PC-3 (cell line): ENCODE measurements at regions not wholly inside any gene's neighbourhood (a gene's known extent, or its start where the extent isn't known, plus 50 kb on each side); places are given as distances from the start of the nearest gene placed in this dataset.

ENCODE experiments used
- ATAC-seq: fragments of 200-7000 bp; cut with Tn5 transposase; 2 replicates; pipeline ENCODE4 v1.9.1; 2020; ENCODE audit warnings: mild to moderate bottlenecking, moderate library complexity
- BruUV-seq: library from RNA; stranded (reverse); fragments of 400-500 nt; replicated peaks from 2 replicates; lab custom pipeline; 2021; lab: Mats Ljungman, UMichigan
- CTCF ChIA-PET: fragments of 300-600 bp; sonication (Branson Sonifier 250); formaldehyde crosslinking; loops from one replicate; lab custom pipeline; 2022; ENCODE audit warnings: antibody characterized with exemption; lab: Charles Lee
- POLR2A ChIA-PET: fragments of 300-600 bp; sonication (Branson Sonifier 250); formaldehyde crosslinking; loops from one replicate; lab custom pipeline; 2022; ENCODE audit warnings: antibody characterized with exemption; ENCODE audit not compliant: unreplicated experiment; lab: Charles Lee
- DNase-seq: peaks from one replicate; pipeline ENCODE4 v3.0.0-alpha.2; 2015
- H2AFZ ChIP-seq: fragments of 300-600 bp; sonication (generic); 2 replicates; pipeline ENCODE4 v1.6.0; 2016; ENCODE audit warnings: antibody characterized with exemption, low read length
- H3F3A ChIP-seq: fragments of 300-600 bp; sonication (generic); one replicate; pipeline ENCODE4 v1.6.0; 2017; ENCODE audit warnings: antibody characterized with exemption, low read length, control low read depth, mild to moderate bottlenecking; ENCODE audit not compliant: unreplicated experiment
- H3K27ac ChIP-seq: fragments of 300-600 bp; sonication (generic); 2 replicates; pipeline ENCODE4 v1.5.1; 2016; ENCODE audit warnings: mild to moderate bottlenecking, low read length
- H3K27me3 ChIP-seq: fragments of 300-600 bp; sonication (generic); 2 replicates; pipeline ENCODE4 v1.6.1; 2016; ENCODE audit warnings: low read length, mixed read lengths
- H3K36me3 ChIP-seq: fragments of 300-600 bp; sonication (generic); 2 replicates; pipeline ENCODE4 v1.6.1; 2016; ENCODE audit warnings: low read depth, mixed run types, low read length, mixed read lengths
- H3K4me1 ChIP-seq: fragments of 300-600 bp; sonication (generic); 2 replicates; pipeline ENCODE4 v1.5.1; 2016; ENCODE audit warnings: low read length; ENCODE audit not compliant: insufficient read depth
- H3K4me2 ChIP-seq: fragments of 300-600 bp; sonication (generic); 2 replicates; pipeline ENCODE4 v1.6.0; 2016; ENCODE audit warnings: low read length
- H3K4me3 ChIP-seq: fragments of 300-600 bp; sonication (generic); 2 replicates; pipeline ENCODE4 v1.5.1; 2016; ENCODE audit warnings: mild to moderate bottlenecking, low read length, mixed read lengths
- H3K79me2 ChIP-seq: fragments of 300-600 bp; sonication (generic); 2 replicates; pipeline ENCODE4 v1.6.1; 2017; ENCODE audit warnings: low read length, mixed read lengths
- H3K9ac ChIP-seq: fragments of 300-600 bp; sonication (generic); 2 replicates; pipeline ENCODE4 v1.6.0; 2016; ENCODE audit warnings: mild to moderate bottlenecking, low read length
- H3K9me2 ChIP-seq: fragments of 300-600 bp; sonication (generic); replicated peaks from 2 replicates; pipeline ENCODE4 v1.6.1; 2016; ENCODE audit warnings: mixed run types, low read length, mixed read lengths
- H3K9me3 ChIP-seq: fragments of 300-600 bp; sonication (generic); 2 replicates; pipeline ENCODE4 v1.6.1; 2016; ENCODE audit warnings: low read length, mixed read lengths
- H4K20me1 ChIP-seq: fragments of 300-600 bp; sonication (generic); 2 replicates; pipeline ENCODE4 v1.6.1; 2016; ENCODE audit warnings: low read length, mixed read lengths
- EZH2 ChIP-seq: fragments of 300-600 bp; sonication (generic); IDR thresholded peaks from one replicate; pipeline ENCODE4 v1.6.1; 2017; ENCODE audit warnings: antibody characterized with exemption, mild to moderate bottlenecking, low read length; ENCODE audit not compliant: unreplicated experiment
- EZH2phosphoT487 ChIP-seq: fragments of 300-600 bp; sonication (generic); IDR thresholded peaks from 2 replicates; pipeline ENCODE4 v1.6.1; 2018; ENCODE audit warnings: mild to moderate bottlenecking, antibody characterized with exemption, low read length, borderline replicate concordance
- intact Hi-C: fragments of 100-400 bp; cut with micrococcal nuclease; formaldehyde crosslinking; loops from 2 replicates; pipeline ENCODE4 v1.9.0; 2023
- TF ChIP-seq, protein P1 (sequence below): fragments of 300-600 bp; sonication (generic); conservative IDR thresholded peaks from 2 replicates; pipeline ENCODE4 v1.5.1; 2017; ENCODE audit warnings: antibody characterized with exemption, low read depth, mild to moderate bottlenecking, low read length

DNA sequence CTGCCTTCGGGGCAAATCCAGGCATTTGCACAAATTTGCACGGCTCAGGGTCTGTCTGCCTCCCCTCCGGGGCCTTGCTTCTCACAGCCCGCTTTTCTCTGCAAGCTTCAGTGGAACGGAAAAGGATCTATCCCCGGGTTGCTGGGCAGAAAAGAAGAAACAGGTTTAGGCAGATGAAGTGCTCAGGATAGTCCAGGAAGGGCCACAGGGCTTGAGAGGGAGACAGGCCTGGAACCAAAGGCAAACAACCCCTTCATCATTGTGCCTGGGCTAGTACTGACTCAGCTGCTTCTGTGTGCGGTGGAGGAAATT is 347.8 kb upstream of the TNP1 start:
- no peaks in the 10 kb centered on the region for H3K9me2 ChIP-seq
- no peaks in the 10 kb centered on the region for H3K27me3 ChIP-seq
- POLR2A ChIA-PET, result no interaction called here
- CTCF ChIA-PET, result no interaction called here
- no peak overlapping the region for H3K4me2 ChIP-seq
- H4K20me1 ChIP-seq, result no peaks in the 10 kb centered on the region
- no TSS peak for BruUV-seq
- intact Hi-C loops, result no loop called here
- H2AFZ ChIP-seq, result peak overlapping the region; percentile 18; the same call in 1 of the 2 replicates
- DNase-seq (no peak), ATAC-seq (no peak)
- H3K4me3 ChIP-seq, result no peak overlapping the region
- H3F3A ChIP-seq, result no peaks in the 10 kb centered on the region
- TF ChIP-seq, protein P1, sequence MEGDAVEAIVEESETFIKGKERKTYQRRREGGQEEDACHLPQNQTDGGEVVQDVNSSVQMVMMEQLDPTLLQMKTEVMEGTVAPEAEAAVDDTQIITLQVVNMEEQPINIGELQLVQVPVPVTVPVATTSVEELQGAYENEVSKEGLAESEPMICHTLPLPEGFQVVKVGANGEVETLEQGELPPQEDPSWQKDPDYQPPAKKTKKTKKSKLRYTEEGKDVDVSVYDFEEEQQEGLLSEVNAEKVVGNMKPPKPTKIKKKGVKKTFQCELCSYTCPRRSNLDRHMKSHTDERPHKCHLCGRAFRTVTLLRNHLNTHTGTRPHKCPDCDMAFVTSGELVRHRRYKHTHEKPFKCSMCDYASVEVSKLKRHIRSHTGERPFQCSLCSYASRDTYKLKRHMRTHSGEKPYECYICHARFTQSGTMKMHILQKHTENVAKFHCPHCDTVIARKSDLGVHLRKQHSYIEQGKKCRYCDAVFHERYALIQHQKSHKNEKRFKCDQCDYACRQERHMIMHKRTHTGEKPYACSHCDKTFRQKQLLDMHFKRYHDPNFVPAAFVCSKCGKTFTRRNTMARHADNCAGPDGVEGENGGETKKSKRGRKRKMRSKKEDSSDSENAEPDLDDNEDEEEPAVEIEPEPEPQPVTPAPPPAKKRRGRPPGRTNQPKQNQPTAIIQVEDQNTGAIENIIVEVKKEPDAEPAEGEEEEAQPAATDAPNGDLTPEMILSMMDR, result no peak
- TF ChIP-seq EZH2phosphoT487, result no peak
- TF ChIP-seq EZH2, result no peak
- H3K9ac ChIP-seq, result no peak overlapping the region
- no peaks in the 10 kb centered on the region for H3K9me3 ChIP-seq
- H3K27ac ChIP-seq, result no peak overlapping the region
- no peaks in the 10 kb centered on the region for H3K4me1 ChIP-seq
- no peaks in the 10 kb centered on the region for H3K36me3 ChIP-seq
- H3K79me2 ChIP-seq, result no peaks in the 10 kb centered on the region

DNA sequence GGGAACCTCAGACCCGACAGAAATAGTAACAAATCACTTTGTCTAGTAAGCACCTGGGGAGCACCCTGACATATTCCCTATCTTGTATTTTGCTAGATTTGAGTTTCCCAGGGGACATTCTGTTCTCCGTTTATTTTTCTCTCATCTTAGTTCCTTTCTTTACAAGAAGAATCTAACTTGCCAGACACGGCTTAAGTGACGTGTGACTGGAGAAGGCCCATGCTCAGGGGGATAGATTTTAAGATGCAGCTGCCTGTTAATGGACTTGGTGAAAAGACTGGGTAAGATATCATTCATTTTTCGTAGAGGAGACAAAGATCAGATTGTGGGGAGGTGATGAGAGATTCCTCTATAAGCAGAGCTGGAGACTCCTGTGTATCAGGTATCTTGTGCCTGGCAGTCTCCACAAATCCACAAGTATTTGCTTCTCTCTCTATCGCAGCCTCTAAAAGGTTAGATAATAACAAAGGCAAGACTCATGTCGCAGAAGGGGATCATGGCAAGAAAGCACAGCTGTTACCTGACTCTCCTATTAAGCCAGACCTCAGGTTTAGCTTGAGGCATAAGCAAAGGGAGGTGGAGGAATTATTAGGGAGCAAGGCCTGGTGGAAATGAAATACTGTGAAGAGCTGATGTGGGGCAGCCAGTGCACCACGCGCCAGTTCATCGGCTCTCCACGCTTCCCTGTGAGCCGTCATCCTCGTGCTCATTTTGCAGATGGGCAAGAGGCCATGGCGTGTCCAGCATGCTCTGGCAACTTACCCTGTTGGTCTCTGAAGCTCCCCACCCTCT is 347.2 kb upstream of the TNP1 start:
- no peaks in the 10 kb centered on the region for H3K4me1 ChIP-seq
- no peak for DNase-seq
- H3K9me2 ChIP-seq, result no peaks in the 10 kb centered on the region
- no peak overlapping the region for H3K27ac ChIP-seq
- H3K27me3 ChIP-seq, result no peaks in the 10 kb centered on the region
- no peak for ATAC-seq
- H3K4me2 ChIP-seq, result no peak overlapping the region
- no peaks in the 10 kb centered on the region for H3K9me3 ChIP-seq
- intact Hi-C loops, result no loop called here
- no TSS peak for BruUV-seq
- H4K20me1 ChIP-seq, result no peaks in the 10 kb centered on the region
- ChIA-PET POLR2A (interaction anchor here (0.6 kb wide), 1 partner anchor 46 kb away, joined by 27 read pairs; no protein-coding TSS in a partner anchor), CTCF (no interaction called here)
- no peak overlapping the region for H3K9ac ChIP-seq
- H3F3A ChIP-seq, result no peaks in the 10 kb centered on the region
- 0 out of 2 replicates have a peak overlapping the region, but pooled peaks have one; percentile 18 for H2AFZ ChIP-seq
- H3K4me3 ChIP-seq, result no peak overlapping the region
- TF ChIP-seq EZH2phosphoT487, result no peak
- no peak for TF ChIP-seq EZH2
- TF ChIP-seq, protein P1, result no peak
- H3K36me3 ChIP-seq, result no peaks in the 10 kb centered on the region
- no peaks in the 10 kb centered on the region for H3K79me2 ChIP-seq

- Histone ChIP-seq H3K9ac (no peak overlapping the region), H3K27me3 (no peaks in the 10 kb centered on the region), H3K9me2 (no peaks in the 10 kb centered on the region), H3K9me3 (no peaks in the 10 kb centered on the region), H3K4me1 (no peaks in the 10 kb centered on the region), H2AFZ (no peak overlapping the region), H3K4me3 (no peak overlapping the region), H3K4me2 (no peak overlapping the region), H3K27ac (no peak overlapping the region), H3F3A (no peaks in the 10 kb centered on the region), H3K36me3 (no peaks in the 10 kb centered on the region), H4K20me1 (no peaks in the 10 kb centered on the region), H3K79me2 (no peaks in the 10 kb centered on the region)
- no peak for TF ChIP-seq EZH2
- TF ChIP-seq, protein P1, result no peak
- TF ChIP-seq EZH2phosphoT487, result no peak
- DNase-seq, result peak; percentile 14
- POLR2A ChIA-PET, result interaction anchor here (0.6 kb wide), 1 partner anchor 45 kb away, joined by 27 read pairs; no protein-coding TSS in a partner anchor
- ATAC-seq, result no peak
- CTCF ChIA-PET, result no interaction called here
- intact Hi-C loops, result no loop called here
- no TSS peak for BruUV-seq
Measured at GRCh38 chr2:217206016-217206725, 346.3 kb upstream of the TNP1 start.
